ENCODE measurements at regions not wholly inside any gene's neighbourhood (a gene's known extent, or its start where the extent isn't known, plus 50 kb on each side); places are given as distances from the start of the nearest gene placed in this dataset.
"Not testable (repeated sequence)": the region's sequence is repeated elsewhere in the genome, so short reads cannot be mapped to it uniquely, and the experiment has no call there.

GRCh38 chr4:131006388-131006787, 1910.4 kb downstream of the C4orf33 start:
- Histone ChIP-seq H3K4me1 (no peaks in the 10 kb centered on the region), H3K27ac (no peak overlapping the region), H3K4me3 (no peak overlapping the region), H3K36me3 (no peaks in the 10 kb centered on the region), H3K9me3 (no peaks in the 10 kb centered on the region), H3K27me3 (ENCODE audit: low read depth) (no peaks in the 10 kb centered on the region)
- intact Hi-C loops (cut with DNase I), result no loop called here
- TF ChIP-seq, protein P1, sequence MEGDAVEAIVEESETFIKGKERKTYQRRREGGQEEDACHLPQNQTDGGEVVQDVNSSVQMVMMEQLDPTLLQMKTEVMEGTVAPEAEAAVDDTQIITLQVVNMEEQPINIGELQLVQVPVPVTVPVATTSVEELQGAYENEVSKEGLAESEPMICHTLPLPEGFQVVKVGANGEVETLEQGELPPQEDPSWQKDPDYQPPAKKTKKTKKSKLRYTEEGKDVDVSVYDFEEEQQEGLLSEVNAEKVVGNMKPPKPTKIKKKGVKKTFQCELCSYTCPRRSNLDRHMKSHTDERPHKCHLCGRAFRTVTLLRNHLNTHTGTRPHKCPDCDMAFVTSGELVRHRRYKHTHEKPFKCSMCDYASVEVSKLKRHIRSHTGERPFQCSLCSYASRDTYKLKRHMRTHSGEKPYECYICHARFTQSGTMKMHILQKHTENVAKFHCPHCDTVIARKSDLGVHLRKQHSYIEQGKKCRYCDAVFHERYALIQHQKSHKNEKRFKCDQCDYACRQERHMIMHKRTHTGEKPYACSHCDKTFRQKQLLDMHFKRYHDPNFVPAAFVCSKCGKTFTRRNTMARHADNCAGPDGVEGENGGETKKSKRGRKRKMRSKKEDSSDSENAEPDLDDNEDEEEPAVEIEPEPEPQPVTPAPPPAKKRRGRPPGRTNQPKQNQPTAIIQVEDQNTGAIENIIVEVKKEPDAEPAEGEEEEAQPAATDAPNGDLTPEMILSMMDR (IDR thresholded peaks at IDR 0.05), result no peak
- DNase-seq (no peak), ATAC-seq (no peak)

DNA sequence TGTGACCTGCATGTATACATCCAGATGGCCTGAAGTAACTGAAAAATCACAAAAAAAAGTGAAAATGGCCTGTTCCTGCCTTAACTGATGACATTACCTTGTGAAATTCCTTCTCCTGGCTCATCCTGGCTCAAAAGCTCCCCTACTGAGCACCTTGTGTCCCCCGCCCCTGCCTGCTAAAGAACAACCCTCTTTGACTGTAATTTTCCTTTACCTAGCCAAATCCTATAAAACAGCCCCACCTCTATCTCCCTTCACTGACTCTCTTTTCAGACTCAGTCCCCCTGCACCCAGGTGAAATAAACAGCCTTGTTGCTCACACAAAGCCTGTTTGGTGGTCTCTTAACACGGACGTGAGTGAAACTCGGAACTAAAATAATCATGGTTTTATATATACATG, 1916.0 kb downstream of the C4orf33 start:
- H3K27ac ChIP-seq; H3K4me1 ChIP-seq; H3K27me3 ChIP-seq (ENCODE audit: low read depth); DNase-seq; H3K4me3 ChIP-seq; ATAC-seq; H3K36me3 ChIP-seq; H3K9me3 ChIP-seq; intact Hi-C loops (cut with DNase I): not testable (repeated sequence)

DNA sequence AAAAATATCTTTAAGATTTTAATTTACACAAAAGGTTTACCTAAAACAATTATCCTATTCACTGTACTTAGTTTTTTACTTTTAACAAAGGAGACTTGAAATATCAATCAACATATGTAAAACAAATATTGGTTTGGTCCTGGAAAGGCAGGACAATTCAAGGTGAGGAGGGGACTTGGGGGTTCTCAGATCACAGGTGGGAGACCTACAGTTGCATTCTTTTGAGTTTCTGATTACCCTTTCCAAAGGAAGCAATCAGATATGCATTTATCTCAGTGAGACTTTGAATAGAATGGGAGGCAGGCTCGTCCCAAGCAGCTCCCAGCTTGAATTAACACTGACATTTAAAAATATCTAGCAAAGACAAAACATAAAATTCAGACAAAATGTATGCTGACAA, 1917.3 kb downstream of the C4orf33 start:
- no peak overlapping the region for H3K27ac ChIP-seq
- no peak for ATAC-seq
- intact Hi-C loops (cut with DNase I), result no loop called here
- no peaks in the 10 kb centered on the region for H3K27me3 ChIP-seq (ENCODE audit: low read depth)
- no peaks in the 10 kb centered on the region for H3K4me1 ChIP-seq
- H3K9me3 ChIP-seq, result no peaks in the 10 kb centered on the region
- TF ChIP-seq, protein P1 (IDR thresholded peaks at IDR 0.05), result no peak
- no peak overlapping the region for H3K4me3 ChIP-seq
- no peak for DNase-seq
- no peaks in the 10 kb centered on the region for H3K36me3 ChIP-seq

- no peak for ATAC-seq
- intact Hi-C loops (cut with DNase I), result no loop called here
- no peaks in the 10 kb centered on the region for H3K36me3 ChIP-seq
- H3K4me1 ChIP-seq, result no peaks in the 10 kb centered on the region
- H3K27me3 ChIP-seq (ENCODE audit: low read depth), result no peaks in the 10 kb centered on the region
- H3K9me3 ChIP-seq, result no peaks in the 10 kb centered on the region
- no peak overlapping the region for H3K27ac ChIP-seq
- no peak for DNase-seq
- no peak overlapping the region for H3K4me3 ChIP-seq
- TF ChIP-seq, protein P1 (IDR thresholded peaks at IDR 0.05), result no peak
These were observed 1930.8 kb downstream of the C4orf33 start for GRCh38 chr4:131026771-131027170.

- H3K36me3 ChIP-seq, result no peaks in the 10 kb centered on the region
- H3K27ac ChIP-seq, result no peak overlapping the region
- no peak overlapping the region for H3K4me3 ChIP-seq
- TF ChIP-seq, protein P1 (IDR thresholded peaks at IDR 0.05), result no peak
- ATAC-seq (no peak), DNase-seq (no peak)
- intact Hi-C loops (cut with DNase I), result no loop called here
- no peaks in the 10 kb centered on the region for H3K27me3 ChIP-seq (ENCODE audit: low read depth)
- H3K9me3 ChIP-seq, result no peaks in the 10 kb centered on the region
- H3K4me1 ChIP-seq, result no peaks in the 10 kb centered on the region
These were observed 1948.4 kb downstream of the C4orf33 start for GRCh38 chr4:131044368-131044767.

- TF ChIP-seq, protein P1 (IDR thresholded peaks at IDR 0.05), result no peak
- Histone ChIP-seq H3K27me3 (ENCODE audit: low read depth) (no peaks in the 10 kb centered on the region), H3K9me3 (no peaks in the 10 kb centered on the region), H3K27ac (no peak overlapping the region), H3K4me1 (no peaks in the 10 kb centered on the region), H3K4me3 (no peak overlapping the region), H3K36me3 (no peaks in the 10 kb centered on the region)
- ATAC-seq (no peak), DNase-seq (no peak)
- intact Hi-C loops (cut with DNase I), result no loop called here
These were observed 1950.9 kb downstream of the C4orf33 start for GRCh38 chr4:131046821-131047220.

All from lower lobe of right lung (tissue), 2 donors.